GM21423 (cell line): ENCODE measurements at regions not wholly inside any gene's neighbourhood (a gene's known extent, or its start where the extent isn't known, plus 50 kb on each side); places are given as distances from the start of the nearest gene placed in this dataset.
"Not testable (repeated sequence)": the region's sequence is repeated elsewhere in the genome, so short reads cannot be mapped to it uniquely, and the experiment has no call there.

Experiments used
- ATAC-seq: cut with Tn5 transposase; IDR thresholded peaks from one replicate; pipeline ENCODE4 v1.9.1; 2021; ENCODE audit warnings: mild to moderate bottlenecking, moderate library complexity; ENCODE audit not compliant: unreplicated experiment

- ATAC-seq: no peak
These were observed 812.6 kb upstream of the SPRY2 start for GRCh38 chr13:81153478-81153877.

- no peak for ATAC-seq
These were observed 807.9 kb upstream of the SPRY2 start for GRCh38 chr13:81148822-81149221.

DNA sequence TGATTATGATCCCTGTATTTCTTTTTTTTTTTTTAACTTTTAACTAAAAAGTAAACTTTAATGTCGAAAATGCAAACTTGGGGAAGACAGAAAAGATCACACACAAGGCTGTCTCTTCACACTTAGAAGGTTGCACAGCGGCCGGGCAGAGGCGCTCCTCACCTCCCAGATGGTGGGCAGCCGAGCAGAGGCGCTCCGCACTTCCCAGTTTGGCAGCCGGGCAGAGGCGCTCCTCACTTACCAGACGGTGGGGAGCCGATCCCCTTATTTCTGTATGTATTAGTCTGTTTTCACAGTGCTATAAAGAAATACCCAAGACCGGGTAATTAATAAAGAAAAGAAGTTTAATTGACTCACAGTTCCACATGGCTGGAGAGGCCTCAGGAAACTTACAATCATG lies 805.6 kb upstream of the SPRY2 start:
- not testable (repeated sequence) for ATAC-seq

- no peak for ATAC-seq
These were observed 801.5 kb upstream of the SPRY2 start for GRCh38 chr13:81142306-81142999.

- no peak for ATAC-seq
These were observed 799.7 kb upstream of the SPRY2 start for GRCh38 chr13:81140675-81141074.

DNA sequence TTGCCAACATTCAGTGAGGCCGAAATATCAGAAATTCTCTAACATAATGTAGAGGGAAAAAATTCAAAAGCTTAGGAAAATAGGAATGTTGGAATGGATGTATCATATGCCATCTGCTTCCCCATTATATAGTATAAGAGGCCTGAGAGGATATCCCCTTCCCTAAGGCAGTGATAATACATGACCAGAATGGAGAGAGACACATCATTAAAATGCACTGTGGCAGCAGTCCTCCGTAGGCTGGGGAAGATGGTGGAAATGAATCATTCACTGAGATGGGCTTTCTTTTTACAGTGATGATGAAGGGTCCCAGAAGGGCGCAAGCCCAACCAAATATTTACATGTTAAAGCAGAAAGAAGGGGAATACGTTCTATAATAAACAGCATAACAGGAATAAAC lies 799.1 kb upstream of the SPRY2 start:
- no peak for ATAC-seq

GRCh38 chr13:81138353-81138980 lies 797.5 kb upstream of the SPRY2 start:
- ATAC-seq: no peak

DNA sequence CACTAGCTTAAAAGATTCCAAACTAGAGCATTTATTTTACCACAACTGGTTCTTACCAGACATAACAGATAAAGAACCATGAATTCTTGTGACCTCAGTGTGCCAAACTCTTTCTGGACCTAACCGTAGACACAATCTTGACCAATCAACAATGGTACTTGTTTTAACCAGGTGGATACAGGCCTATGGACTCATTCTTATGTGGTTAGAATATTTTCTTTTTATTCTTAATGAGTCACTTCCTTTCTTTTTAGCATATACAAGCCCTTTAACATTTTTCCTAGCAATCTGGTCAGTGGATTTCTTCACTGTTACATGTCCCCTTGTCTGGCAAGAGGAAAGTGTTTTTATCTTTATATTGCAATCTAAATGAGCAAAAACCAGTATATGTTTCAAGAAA lies 792.1 kb upstream of the SPRY2 start:
- no peak for ATAC-seq

DNA sequence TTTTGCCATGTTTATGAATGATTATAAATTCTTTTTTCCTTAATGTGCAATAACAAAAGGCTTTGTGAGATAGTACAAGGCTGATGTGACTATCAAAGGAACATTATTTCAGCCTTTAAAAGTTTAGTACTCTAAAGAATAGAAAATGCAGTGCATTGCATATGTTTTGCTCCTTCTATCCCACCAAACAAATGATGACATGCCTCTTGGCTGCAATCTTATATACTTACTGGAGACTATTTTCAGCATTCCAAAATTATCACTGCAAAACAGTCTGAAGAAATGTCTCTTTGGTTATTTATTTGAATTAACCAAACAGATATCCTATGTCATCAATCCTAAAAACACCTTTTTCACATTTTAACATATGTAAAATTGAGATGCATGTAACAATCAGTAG lies 776.5 kb upstream of the SPRY2 start:
- no peak for ATAC-seq

DNA sequence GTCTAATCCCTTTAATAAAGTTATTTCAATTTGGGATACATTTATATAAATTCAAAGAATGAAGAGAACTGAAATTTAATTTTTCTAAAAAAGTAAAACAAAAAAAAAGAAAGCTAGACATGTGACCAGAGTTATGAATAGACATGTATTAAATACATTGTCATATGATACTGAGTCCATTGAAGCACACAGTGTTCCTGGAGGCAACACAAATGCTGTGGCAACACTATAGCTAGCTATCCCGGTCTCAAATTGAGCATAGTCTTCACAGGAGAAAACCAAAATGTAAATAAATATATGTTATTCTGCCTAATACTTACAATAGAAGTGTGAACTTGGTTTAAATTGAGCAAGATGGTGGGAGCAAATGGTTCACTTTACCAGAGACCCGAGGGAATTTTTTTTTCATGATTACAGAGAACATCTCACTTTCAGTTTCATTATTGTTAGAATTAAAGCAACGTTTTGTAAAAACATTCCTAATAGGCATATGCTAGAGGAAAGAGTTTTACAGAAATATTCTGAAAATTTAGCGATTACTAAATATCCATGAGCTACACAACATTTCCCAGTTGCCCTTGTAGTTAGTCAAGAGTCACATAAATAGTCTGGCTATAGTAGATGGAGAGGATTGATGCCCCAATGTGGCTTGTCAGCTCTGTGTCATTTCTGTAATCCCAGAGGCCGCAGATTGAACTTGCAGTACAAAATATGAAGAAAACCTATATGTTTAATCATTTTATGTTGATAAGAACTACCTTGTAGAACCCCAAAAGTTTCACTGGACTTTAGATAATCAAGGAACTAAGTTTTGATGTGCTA lies 775.7 kb upstream of the SPRY2 start:
- ATAC-seq: no peak

- ATAC-seq: no peak
These were observed 768.1 kb upstream of the SPRY2 start for GRCh38 chr13:81109026-81109425.

GRCh38 chr13:81106348-81106747 lies 765.4 kb upstream of the SPRY2 start:
- ATAC-seq: no peak

DNA sequence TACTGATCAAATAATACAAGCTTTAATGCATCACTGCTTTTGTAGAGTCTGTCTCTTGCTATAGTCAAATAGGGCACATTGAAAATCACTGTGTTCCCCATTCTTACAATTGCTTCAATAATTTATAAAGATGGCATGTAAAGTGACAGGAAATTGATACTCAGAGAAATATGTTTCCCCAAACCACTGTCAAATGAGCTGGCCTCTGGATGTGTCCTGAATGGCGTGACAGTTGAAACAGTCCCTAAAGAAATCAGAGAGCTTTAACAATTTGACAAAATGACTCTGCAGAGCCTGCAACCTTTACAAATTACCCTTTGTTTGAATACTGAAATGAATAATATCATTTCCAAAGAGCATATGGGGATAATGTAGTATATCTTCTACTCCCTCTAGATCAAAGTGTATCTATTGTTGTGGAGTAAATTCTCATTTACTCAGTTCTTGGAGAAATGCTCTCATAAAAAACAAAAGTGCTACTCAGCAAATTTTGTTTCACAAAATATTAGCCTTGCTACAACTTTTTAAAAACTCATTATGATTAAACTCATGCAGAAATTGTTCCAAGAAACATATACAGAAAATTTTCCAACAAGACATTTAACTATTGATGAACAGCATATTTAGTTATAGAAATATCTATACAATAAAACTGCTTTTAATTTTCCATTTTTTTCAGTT lies 763.2 kb upstream of the SPRY2 start:
- ATAC-seq: no peak

DNA sequence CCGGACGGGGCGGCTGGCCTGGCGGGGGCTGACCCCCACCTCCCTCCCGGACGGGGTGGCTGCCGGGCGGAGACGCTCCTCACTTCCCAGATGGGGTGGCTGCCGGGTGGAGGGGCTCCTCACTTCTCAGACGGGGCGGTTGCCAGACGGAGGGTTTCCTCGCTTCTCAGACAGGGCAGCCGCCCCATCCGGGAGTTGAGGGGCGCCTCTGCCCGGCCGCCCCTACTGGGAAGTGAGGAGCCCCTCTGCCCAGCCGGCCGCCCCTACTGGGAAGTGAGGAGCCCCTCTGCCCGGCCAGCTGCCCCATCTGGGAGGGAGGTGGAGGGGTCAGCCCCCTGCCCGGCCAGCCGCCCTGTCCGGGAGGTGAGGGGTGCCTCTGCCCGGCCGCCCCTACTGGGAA lies 761.1 kb upstream of the SPRY2 start:
- not testable (repeated sequence) for ATAC-seq

- no peak for ATAC-seq
These were observed 748.6 kb upstream of the SPRY2 start for GRCh38 chr13:81089371-81090157.

DNA sequence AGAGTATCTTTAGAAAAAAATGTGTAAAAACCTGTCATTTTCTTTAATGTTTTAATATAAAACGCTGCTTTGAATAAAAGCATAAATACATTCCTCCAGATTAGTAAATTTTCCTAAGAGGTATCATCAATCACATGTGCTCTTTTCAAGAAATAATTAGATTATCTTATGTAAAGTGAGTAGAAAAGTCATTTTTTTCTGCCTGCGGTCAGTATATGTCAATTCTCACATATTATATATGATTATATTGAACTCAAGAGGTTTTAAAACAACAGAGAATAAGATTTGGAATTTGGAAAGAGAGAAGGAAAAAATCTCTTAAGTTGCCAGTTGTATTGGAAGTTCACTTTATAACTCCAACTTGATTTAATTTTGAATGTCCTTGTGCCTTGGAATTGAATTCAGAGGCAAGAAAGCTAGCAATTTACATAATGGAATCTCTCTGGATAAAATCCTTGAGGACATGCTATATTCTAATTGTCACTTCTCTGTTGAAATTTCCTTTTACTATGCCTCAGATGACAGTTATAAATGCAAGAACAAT lies 740.1 kb upstream of the SPRY2 start:
- no peak for ATAC-seq

DNA sequence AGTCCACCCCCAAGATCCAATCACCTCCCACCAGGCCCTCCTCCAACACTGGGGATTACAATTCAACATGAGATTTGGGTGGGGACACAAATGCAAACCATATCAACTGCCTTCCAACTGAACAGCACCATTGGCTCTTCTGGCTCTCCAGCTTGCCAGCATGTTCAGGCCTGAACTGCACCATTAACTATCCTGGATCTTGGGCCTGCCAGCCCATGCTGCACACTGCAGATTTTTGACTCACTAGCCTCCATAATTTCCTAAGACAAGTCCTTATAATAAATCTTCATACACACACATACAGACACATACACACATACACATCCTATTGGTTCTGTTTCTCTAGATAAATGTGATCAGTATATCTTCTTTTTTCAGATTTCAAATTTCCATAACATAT lies 737.1 kb upstream of the SPRY2 start:
- ATAC-seq: no peak

- ATAC-seq: not testable (repeated sequence)
These were observed 728.9 kb upstream of the SPRY2 start for GRCh38 chr13:81069822-81070221.

DNA sequence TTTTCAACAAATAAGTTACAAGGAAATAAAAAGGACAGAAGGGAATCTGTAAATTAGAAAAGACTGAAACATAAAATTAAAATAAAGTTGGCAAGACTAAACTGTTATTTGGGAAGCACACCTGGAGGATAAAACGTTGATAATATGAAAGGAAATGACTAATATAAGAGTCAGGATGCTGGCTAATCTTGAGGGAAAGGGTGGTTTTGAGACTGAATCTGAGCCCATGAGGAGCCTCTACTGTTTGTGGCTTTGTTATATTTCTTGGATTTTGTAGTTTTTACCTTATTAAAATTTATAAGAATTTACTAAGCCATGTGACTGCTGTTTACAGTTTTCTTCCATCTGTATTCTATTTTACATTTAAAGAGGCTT lies 718.0 kb upstream of the SPRY2 start:
- no peak for ATAC-seq

DNA sequence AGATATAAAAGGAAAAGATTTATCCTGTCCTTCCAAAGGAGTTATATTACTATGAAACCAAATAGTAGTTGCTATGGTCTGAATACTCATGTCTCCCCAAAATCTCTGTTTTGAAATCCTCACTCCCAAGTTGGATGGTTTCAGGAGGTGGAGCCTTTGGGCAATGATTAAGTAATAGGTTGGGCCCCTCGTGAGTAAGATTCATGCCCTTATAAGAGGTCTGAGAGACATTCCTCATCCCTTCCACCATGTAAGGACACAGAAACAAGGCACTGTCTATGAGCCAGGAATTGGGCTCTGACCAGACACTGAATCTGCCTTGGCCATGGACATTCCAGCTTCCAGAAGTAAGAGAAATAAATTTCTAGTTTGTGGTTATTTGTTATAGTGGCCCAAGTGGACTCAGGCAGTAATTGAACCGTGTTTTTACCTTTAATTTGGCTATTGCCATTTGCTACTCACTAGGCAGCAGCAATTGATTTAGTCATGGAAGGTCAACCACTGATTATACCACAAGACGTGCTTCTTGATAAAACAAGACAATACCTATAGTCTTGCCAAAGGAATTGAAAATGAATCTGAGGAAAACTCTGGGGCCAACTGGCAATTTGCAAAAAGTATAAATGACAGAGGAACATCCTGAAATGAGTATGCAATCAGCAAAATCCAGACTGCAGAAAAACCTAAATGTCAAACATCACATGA lies 717.4 kb upstream of the SPRY2 start:
- ATAC-seq: no peak
